ENCODE measurements at regions not wholly inside any gene's neighbourhood (a gene's known extent, or its start where the extent isn't known, plus 50 kb on each side); places are given as distances from the start of the nearest gene placed in this dataset.

- peaks cover 1% of the 10 kb centered on the region; the same call in 1 of the 2 replicates for H3K27me3 Mint-ChIP-seq (ENCODE audit: insufficient read depth)
- peak overlapping the region; percentile 47 for H3K27ac Mint-ChIP-seq
- H3K9me3 Mint-ChIP-seq = no peaks in the 10 kb centered on the region
- peaks cover 67% of the 10 kb centered on the region for H3K4me1 Mint-ChIP-seq (ENCODE audit: low read depth)
- H3K36me3 Mint-ChIP-seq (ENCODE audit: low read depth) = peaks cover 7% of the 10 kb centered on the region; the same call in 1 of the 2 replicates
- peak; percentile 35 for DNase-seq
- TF ChIP-seq CTCF (IDR thresholded peaks at IDR 0.05) = no peak
- H3K4me3 Mint-ChIP-seq = no peak overlapping the region
Measured at GRCh38 chr12:19657118-19657731, 217.9 kb downstream of the AEBP2 start.

- peaks cover 62% of the 10 kb centered on the region for H3K4me1 Mint-ChIP-seq (ENCODE audit: low read depth)
Measured at GRCh38 chr12:19657732-19658130, 218.4 kb downstream of the AEBP2 start.

GRCh38 chr12:19659086-19659485 is 219.8 kb downstream of the AEBP2 start:
- Mint-ChIP-seq H3K27ac (no peak overlapping the region), H3K27me3 (ENCODE audit: insufficient read depth) (no peaks in the 10 kb centered on the region; the same call in 1 of the 2 replicates), H3K9me3 (no peaks in the 10 kb centered on the region), H3K4me3 (no peak overlapping the region), H3K36me3 (ENCODE audit: low read depth) (peaks cover 7% of the 10 kb centered on the region; the same call in 1 of the 2 replicates), H3K4me1 (ENCODE audit: low read depth) (peaks cover 48% of the 10 kb centered on the region)
- TF ChIP-seq CTCF (IDR thresholded peaks at IDR 0.05) = no peak
- no peak for DNase-seq

More at GRCh38 chr12:19657732-19658130, 218.4 kb downstream of the AEBP2 start:
- Mint-ChIP-seq H3K27ac (no peak overlapping the region), H3K36me3 (ENCODE audit: low read depth) (peaks cover 7% of the 10 kb centered on the region; the same call in 1 of the 2 replicates), H3K27me3 (ENCODE audit: insufficient read depth) (no peaks in the 10 kb centered on the region; the same call in 1 of the 2 replicates), H3K4me3 (no peak overlapping the region), H3K9me3 (no peaks in the 10 kb centered on the region)
- DNase-seq = no peak
- TF ChIP-seq CTCF (IDR thresholded peaks at IDR 0.05) = no peak

- Mint-ChIP-seq H3K36me3 (ENCODE audit: low read depth) (peaks cover 7% of the 10 kb centered on the region; the same call in 1 of the 2 replicates), H3K27ac (no peak overlapping the region), H3K9me3 (no peaks in the 10 kb centered on the region), H3K4me1 (ENCODE audit: low read depth) (peaks cover 44% of the 10 kb centered on the region), H3K27me3 (ENCODE audit: insufficient read depth) (no peaks in the 10 kb centered on the region; the same call in 1 of the 2 replicates), H3K4me3 (no peak overlapping the region)
- TF ChIP-seq CTCF (IDR thresholded peaks at IDR 0.05) = no peak
- DNase-seq = no peak
Measured at GRCh38 chr12:19659501-19659900, 220.2 kb downstream of the AEBP2 start.

- no peaks in the 10 kb centered on the region for H3K36me3 Mint-ChIP-seq (ENCODE audit: low read depth)
Measured at GRCh38 chr12:19665121-19665900, 226.0 kb downstream of the AEBP2 start.

More at GRCh38 chr12:19665121-19665900, 226.0 kb downstream of the AEBP2 start:
- Mint-ChIP-seq H3K9me3 (no peaks in the 10 kb centered on the region), H3K4me1 (ENCODE audit: low read depth) (no peaks in the 10 kb centered on the region), H3K27ac (no peak overlapping the region), H3K4me3 (no peak overlapping the region), H3K27me3 (ENCODE audit: insufficient read depth) (peaks cover 2% of the 10 kb centered on the region)
- no peak for TF ChIP-seq CTCF (IDR thresholded peaks at IDR 0.05)
- DNase-seq = no peak
